HT-29 (cell line): ENCODE measurements at regions not wholly inside any gene's neighbourhood (a gene's known extent, or its start where the extent isn't known, plus 50 kb on each side); places are given as distances from the start of the nearest gene placed in this dataset.
"Not testable (repeated sequence)": the region's sequence is repeated elsewhere in the genome, so short reads cannot be mapped to it uniquely, and the experiment has no call there.

Experiments
- DNase-seq: peaks from one replicate; pipeline ENCODE4 v3.0.0-alpha.2; 2015; ENCODE audit warnings: low spot score

DNA sequence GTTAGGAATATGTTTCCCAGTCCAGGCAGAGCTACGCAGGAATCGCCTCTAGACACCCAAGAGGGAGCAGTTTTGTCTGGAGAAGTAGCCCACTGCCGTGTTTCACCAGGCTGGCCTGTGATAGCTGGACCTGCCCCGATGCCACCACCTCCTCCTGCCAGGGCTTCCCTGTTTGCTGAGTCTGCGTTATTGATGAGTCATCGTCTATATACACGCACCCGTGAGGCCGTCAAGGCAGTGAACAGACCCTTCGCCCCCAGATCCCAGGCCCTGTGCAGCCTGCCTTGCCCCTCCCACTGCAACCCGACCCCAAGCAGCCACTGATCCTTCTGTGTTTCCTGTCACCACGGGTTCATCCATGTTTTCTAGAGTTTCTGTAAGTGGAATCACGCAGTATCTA lies 141.9 kb downstream of the IGLL1 start:
- no peak for DNase-seq

DNA sequence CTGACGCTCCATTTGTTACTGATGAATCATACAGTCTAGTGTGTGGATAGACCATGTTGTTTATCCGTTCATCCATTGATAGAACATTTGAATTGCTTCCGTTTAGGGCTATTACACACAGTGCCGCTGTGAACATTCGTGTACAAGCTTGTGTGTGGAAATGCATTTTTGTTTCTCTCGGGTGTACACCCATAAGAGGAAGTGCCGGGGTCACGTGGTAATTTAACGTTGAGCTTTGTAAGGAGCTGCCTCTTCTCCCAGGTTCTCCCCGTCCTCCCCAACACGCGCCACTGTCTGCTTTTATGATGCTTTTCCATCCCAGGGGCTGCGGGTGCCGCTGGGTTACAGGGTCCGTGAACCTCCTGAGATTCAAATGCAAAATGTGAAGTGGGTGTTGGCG lies 142.3 kb downstream of the IGLL1 start:
- DNase-seq: no peak

DNA sequence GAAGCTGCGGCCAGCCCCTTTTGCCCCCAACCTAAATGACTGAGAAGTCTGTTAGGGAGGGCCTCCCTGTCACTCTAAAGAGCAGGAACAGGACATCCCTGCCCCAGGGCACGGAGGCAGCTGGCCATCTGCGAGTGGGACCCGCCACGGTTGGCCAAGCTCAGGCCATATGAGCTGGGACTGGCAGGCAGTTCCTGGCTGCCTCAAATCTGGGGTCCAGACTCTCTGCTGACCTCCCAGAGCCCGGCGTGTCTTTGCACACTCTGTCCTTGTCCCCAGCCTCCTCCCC lies 143.0 kb downstream of the IGLL1 start:
- DNase-seq: not testable (repeated sequence)

DNA sequence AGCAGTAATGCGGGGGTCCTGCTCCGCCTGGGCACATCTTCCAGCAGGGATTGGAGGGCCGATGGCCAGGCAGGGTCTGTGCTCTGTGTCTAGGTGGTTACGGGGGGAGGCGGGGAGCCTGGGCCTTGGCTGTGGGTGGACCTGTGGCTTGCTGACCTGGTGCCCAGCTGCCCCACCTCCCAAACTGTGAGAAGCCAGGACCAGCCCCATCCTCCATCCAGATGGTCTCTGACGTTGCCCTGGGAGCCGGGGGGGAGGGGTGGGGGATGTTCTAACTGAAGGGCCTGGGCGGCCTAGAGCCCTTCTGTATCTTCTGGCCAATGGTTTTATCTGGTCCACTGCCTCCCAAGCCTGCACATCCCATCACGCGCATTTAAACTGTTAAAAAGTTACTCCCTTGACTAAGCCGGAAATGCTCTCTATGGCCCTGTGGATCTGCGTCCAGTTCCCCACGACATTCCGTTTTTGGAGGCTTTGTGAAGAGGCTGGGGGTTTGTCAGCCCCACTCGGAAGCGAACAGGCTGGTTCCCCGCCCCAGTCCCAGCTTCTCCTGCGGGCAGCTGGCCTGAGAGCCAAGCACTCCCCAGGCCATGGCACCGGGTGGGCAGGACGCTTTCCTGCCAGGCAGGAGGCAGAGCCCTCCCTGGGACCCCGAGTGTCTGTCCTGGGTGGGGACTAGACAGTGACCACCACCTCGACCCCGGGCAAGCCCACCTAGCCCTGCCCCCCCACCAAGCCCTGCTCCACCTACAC lies 143.6 kb downstream of the IGLL1 start:
- DNase-seq: not testable (repeated sequence)

DNA sequence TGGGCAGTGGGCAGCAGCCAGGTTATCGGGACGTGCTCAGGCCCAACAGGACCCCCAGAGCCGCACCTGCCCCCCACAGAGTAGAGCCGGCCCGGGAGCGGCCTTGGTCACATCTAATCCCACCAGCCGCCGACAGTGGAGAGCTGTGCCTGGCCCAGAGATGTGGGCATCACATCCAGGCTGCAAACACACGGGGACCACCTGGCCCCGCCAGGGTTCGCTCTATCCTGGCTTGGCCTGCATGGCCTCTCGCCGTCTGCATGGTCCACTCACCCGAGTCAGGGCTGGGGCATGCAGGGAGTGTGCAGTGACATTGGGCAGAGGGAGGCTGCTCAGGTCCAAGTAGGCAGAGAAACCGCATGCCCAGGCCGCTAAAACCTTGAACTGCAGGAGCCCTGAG lies 144.9 kb downstream of the IGLL1 start:
- DNase-seq: not testable (repeated sequence)

DNA sequence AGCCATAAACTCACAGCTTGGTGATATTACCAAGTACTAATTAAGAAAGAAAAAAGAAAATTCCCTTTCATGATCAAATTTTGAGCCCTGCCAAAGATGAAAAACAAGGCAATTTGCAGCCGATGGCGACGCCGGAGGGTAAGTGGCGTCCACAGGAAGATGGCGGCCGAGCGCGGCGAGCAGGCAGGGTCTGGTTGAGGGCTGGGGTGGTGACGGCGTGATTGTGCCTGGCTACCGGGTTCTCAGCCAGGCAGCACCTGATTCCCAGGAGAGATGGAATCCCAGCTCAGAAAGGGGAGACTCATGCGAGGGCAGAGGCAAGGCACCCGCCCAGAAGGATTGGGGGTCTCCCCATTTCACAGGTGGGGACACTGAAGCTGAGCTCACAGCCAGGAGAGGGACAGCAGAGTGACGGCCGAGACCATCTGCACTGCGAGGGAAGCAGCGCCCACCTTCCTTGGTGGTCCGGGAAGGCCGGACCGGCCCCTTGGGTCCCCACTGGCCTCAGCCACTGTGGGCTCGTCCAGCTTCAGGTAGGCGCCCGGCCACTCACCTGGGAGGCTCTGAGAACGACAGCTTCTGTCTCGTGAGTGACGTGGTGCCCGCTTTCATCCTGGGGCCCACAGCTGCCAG lies 145.8 kb downstream of the IGLL1 start:
- DNase-seq: not testable (repeated sequence)

DNA sequence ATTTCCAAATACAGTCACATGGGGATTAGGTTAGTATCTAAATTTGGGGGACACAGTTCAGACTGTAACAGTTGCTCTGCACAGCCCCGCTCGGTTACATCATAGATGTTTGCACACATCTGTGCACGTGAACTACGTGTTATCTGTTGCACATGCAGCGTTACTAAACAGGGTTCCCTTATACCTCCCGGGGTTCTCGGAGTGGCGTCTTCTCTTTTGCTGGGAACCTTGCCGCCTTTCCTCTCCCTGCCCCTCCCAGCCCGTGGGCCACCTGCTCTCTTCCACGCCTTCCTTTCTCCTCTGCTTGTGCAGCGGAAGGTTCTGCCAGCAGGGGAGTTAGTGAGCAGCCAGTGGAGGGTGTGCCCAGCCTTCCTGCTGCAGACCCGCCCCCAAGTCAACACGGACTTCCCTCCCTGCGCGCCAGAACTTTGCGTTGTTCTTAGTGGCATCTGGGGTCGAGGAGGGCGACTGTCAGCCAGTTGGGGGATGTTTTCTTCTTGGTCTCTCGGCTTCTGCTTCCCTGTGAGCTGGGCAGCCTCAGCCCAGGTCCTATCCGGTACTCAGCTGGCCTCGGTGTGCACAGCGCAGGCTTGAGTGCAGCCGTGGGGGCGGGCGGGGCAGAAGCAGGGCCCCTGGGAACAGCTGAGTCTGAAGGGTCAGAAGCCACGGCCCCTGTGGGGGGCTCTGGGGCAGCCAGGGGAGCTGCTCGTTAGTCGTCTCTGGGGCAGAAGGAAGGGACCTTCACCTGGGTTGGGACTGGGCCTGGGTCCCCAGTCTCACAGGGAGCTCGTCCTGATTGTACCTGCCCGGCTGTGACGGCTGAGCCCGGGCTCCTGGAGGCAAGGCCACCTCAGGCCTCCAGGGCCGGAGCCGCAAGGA lies 146.7 kb downstream of the IGLL1 start:
- peak; percentile 48 for DNase-seq

DNA sequence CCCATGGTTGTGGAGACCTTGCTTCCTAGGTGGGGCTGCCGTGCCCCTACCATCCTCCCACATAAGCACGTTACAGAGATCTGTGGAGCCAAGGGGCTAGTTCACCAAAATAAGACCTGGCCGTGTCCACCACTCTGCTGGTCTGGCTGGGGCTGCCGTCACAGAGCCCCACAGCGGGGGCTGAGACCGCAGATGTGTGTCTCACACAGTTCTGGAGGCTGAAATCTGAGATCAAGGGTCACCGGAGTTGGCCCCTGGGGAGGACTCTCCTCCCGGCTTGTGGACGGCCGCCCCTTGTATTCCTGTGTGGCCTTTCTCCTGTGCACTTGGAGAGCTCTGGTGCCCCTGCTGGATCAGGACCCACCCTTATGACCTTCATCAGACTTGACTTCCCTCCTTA lies 147.4 kb downstream of the IGLL1 start:
- not testable (repeated sequence) for DNase-seq

DNA sequence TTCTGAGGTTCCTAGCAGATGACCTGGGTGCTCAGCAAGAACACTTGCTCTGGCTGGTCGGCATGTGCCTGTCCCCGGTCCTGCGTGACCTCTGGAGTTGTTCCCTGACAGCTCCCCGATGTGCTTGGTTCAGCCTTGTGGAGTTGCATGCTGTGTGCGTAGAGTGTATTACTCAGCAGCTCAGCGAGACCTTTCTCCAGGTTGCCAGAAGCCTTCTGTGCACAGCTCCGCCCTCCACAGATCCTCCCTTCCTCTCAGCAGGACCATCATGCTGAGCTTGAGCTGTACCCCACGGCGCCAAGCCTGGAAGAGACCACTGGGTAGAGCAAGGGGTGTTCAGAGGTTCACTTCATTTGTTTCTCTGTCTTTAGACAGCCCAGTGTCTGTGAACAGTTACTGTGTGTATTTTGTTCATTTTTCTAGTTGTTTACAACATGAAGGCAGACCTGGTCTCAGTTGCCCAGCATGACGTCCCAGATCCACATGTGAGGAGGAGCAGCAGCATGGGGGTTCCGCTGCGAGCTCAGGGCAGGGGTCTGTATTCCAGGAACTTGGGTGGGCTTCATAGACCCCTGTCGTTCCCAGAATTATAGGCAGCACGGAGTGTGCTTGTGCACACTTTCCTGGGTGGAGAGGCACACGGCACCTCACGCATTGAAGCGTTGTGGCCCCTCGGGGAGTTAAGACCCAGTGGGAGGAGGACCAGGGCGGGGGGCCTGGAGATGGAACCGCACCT lies 148.6 kb downstream of the IGLL1 start:
- peak; percentile 72 for DNase-seq

DNA sequence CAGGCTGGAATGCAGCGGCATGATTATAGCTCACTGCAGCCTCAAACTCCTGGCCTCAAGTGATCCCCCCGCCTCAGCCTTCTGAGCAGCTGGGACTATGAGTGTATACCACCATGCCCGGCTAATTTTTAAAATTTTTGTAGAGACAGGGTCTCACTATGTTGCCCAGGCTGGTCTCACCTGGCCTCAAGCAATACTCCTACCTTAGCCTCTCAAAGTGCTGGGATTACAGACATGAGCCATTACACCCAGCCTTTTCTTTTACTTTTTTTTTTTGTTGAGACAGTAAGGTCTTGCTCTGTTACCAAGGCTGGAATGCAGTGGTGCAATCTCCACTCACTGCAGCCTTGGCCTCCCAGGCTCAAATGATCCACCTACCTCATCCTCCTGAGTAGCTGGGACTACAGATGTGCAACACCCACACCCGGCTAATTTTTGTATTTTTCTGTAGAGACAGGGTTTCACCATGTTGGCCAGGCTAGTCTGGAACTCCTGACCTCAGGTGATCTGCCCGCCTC lies 155.5 kb downstream of the IGLL1 start:
- not testable (repeated sequence) for DNase-seq

DNA sequence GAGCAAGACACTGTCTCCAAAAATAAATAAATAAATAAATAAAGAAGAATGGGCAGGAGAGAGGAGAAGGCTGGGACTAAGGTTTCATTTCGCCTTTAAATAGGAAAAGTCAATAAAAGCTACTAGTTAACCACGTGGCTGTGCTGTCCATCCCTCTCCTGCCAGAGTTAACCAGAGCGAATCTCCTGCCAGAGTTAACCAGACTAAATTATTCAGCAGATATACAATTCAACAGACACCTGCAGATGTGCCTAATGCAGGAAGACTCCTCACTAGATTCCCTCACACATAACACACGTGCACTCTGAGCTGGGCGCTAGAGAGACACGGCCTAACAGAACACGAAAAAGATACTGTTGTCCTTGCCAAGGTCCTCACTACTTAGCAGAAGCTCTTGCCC lies 156.1 kb downstream of the IGLL1 start:
- no peak for DNase-seq

DNA sequence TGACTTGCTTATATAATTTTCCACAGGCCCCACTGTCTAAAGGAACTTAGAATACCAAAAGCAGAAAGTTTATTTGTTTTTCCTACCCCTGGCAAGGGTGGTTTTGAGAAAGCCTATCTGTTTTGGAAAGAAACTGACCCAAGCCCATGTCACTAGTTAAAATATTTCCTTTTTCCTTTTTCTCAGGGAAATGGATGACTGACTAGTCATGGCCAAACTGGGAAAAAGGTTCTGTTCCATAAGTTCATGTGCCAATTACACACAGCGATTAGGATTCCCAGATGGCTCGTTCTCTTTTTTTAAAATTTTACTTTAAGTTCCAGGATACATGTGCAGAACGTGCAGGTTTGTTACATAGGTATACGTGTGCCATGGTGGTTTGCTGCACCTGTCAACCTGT lies 157.8 kb downstream of the IGLL1 start:
- DNase-seq: not testable (repeated sequence)

DNA sequence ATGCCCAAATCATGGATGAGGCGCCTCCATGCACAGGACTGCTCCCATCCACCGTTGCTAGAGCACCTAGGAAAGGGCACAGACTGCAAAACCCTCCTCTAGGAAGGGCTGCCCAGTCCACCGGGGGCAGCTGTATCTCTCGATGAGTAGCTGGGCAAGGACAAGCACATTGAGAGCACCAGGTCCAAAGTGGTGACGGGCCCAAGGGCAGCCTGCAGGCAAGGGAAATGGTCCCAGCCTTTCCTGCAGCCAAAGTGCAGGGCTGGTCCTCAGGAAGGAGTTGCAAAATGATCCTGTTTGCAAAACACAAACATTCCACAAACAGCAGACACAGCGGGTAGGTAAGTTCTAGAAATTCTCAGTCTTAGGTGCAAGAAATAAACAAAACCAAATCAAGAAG lies 158.8 kb downstream of the IGLL1 start:
- not testable (repeated sequence) for DNase-seq

DNA sequence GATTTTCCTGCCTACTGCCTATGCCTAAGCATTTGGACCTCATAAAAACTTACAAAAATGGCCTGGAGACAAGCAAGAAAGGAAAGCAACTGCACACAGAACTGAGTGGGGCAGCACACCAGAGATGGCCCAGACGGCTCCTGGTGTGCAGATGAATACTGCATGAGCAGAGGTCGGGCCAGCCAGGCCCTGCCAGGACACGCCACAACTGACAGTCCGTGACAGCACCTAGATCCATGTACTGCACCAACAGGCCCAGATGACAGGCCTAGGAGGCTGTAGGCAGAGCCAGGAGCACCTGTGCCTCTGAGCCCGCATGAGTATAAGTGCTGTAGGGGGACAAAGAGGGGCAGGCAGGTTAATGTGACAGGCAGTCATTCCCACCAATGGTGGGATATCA lies 160.2 kb downstream of the IGLL1 start:
- no peak for DNase-seq

DNA sequence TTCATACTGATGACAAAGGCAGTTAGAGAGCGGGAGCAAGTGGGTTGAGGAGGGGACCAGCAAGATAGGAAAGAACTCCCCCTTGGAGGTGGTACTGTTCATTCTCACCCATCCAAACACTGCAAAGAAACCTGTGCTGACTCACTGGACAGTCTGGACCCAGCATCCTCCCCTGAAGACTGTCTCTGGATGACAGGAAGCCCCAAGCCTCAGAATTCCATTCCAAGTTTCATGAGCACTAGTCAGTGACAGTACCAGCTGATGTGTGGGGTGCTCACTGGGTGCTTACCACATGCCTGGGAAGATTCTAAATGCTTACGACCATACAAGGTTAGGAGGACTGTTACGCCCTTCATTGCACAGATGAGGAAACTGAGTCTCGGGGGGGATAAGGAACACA lies 160.9 kb downstream of the IGLL1 start:
- no peak for DNase-seq

DNA sequence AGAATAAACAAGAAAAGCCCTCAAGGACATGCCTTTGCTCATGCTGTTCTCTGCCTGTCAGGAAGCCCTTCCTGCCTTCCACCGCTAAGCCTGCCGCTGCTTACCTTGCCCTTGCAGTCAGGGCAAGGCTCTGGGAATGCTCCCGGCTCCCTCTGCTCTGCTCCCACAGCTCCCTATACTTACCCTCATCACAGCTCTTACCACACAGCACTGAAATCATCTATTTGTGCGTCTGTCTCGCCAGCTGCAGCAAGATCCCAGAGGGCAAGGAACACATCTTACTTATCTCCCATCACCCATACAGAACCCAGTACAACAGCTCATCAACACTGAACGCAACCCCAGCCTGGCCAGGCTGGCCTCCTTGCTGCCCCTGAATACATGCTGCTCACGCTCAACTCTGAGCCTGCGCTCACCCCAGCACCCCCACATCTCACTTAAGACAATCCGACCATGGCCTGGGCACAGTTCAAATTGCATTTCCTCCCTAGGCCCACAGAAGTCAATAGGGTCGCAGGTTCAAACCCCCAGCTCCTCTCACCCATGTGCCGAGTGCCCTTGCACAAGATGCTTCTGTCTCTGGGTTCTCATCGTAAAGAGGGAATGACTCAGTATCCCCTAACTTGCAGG lies 161.8 kb downstream of the IGLL1 start:
- DNase-seq: no peak

DNA sequence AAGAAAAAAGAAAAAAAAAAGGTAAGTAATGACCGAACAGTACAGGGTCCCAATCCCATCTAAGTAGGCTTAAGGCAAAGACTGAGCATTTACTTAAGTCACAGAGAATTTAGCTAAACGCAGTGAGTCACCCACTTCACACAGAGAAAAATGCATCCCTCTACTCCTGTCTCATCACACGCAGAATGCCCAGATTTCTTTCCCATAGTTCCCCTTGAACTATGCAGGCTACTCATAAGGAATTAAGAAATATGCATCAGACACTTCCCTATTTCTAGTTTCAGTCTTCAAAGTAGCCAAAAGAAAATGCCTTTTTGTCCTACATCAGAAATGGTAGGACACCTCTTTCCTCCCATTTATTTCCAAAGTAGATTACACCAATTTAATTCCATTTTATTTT lies 162.8 kb downstream of the IGLL1 start:
- DNase-seq: not testable (repeated sequence)

DNA sequence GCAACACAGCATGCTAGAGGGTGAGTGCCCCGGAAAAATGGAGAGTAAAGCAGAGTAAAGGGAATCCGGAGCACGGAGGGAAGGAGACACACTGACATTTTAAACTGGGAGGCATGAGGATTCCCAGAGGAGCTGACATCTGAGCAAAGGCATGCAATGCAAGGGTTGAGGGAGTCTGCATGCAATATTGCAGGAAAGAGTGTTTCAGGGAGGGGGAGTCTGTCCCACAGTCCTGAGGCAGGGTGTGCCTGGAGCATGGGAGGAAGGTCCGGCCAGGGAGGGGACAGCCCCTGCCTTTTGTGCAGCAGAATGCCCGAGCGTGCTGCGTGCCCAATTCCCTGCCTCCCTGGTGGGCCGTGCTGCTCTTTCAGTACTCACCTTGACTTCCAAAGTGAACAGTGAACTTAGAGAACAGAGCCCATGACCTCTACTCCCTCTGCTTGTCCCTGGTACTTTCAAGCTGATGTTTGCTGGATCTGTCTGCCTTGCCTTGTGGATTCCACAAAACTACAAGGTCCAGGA lies 163.9 kb downstream of the IGLL1 start:
- not testable (repeated sequence) for DNase-seq

DNA sequence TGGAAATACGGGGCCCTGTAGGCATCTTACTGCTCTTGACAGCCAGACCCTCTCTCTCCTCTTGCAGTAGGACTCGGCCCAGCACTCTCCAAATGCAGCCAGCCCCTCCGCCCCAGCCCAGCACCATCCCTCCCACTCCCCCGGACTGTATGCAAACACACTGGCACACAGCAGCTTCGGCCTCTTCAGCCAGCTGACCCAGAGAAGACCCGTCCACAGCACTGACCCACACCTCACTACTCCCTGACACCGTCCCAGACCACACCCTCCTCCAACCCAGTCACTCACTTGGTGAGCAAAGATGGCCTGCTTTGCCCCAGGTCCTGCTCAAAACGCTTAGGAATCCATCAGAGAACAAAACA lies 164.6 kb downstream of the IGLL1 start:
- DNase-seq: no peak

DNA sequence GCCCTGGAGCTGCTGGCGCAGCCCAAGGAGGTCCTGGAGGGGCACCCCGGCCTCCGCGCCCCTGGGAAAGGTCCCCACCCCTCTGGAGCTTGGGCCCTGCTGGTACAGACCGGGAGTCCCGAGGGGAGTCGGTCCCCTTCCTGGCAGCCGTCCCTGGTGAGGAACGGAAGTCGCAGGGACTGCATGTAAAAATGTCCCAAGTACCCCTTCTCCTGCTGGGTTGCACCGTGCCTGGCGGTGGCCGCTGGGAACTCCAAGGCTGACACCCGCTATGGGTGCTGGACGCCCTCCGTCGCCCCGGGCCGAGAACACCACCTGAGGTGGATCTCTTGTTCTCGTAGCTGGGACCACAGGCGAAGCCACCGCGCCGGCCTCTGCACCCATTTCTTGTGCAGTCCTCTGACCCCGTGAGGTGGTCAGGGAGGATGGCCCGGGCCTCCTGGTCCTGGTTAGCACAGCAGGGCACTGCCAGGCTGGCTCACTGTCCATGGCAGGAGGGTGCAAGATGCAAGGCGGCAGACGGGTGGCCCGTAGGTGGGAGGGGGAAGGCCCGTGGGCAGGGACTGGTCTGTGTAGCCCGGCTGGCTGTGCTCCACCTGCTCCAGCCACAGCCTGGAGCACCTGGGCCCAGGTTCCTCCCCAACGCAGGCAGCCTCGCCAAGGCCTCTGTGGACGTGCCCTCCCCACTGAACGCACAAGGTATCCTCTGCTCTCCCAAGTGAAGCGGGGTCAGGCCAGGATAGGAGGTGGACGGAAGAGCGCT lies 165.2 kb downstream of the IGLL1 start:
- DNase-seq: no peak
